ENCODE measurements at regions not wholly inside any gene's neighbourhood (a gene's known extent, or its start where the extent isn't known, plus 50 kb on each side); places are given as distances from the start of the nearest gene placed in this dataset.
"Not testable (repeated sequence)": the region's sequence is repeated elsewhere in the genome, so short reads cannot be mapped to it uniquely, and the experiment has no call there.

DNA sequence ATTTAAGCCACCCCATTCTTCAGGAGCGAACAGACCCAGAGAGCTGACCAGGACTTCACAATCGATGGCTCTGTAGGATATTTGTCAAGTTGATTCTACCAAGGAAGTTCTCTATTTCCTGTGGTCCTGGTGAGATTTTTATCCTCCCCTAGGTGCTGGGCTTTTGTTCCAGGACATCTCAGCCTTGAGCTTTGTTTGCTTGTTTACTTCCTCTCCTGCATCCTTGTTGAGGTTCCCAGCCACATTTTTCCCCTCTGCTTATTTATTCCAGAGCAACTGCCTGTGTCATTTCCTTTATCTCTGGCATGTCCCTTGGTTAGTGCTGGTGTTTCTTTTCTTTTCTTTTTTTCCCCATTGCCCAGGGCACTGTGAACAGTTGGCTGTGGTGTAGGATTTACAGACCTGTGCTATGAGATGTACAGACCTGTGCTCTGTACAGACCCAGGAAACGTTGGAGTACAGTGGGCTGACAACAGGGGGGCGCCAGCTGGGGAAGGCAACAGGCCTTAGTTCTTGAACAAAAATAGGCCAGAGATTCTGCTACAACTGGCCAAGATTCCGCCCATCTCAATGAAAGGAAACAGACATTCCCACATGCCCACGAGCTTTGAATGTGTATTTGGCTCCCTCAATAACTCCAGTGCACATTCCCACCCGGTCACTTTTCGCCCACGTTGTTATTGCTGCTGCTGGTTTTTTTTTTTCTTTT, 235.9 kb upstream of the DDI1 start:
- DNase-seq (ENCODE audit: low read depth), result no peak

- peak; percentile 14 for DNase-seq (ENCODE audit: low read depth)
These were observed 233.4 kb upstream of the DDI1 start for GRCh38 chr11:103803062-103803461.

DNA sequence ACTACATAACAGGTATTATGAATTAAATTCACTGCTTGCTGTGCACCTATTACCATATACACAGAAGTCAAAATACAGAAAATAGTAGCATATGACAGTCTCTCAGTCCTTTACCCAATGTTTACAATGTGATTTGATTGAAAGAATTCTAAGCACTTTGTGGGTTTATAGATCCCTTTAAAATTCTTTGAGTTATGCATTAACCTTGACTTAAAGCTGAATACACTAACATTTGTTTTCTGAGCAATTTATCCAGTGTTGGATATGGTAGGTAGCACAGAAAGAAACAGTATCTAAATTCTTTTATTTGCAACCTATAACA, 230.8 kb upstream of the DDI1 start:
- DNase-seq (ENCODE audit: low read depth), result no peak

DNA sequence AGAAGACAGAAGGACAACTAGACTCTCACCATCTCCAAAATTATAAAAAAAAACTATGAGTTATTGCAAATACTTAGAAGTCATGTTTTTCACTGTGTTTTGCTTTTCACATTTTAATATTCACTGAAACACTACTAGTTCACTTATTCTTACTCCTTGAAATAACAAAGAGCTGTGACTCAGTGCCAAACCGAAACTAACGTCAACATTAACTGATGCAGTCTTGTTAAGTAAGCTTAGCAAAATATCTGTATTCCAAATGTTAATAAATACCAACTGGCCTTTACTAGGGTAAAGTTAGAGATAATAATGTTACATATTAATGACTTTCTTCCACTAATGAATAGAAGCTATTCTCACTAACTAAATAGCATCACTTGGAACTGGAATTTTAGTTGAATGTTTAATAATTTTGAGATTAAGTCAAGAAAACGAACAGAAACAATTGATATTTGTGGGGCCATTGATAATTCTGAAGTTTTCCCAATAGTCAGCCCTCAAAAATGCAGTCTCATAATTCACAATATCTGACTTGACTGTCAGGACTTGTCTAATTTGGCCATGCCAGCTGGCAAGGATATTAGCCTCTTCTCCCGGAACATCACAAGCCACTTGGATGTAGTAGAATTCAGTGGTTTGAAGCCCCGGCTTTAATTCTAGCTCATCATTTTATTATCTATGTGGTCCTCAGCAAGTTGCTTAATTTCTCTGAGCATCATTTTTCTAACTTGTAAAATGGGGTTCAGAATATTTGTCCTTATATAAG, 230.1 kb upstream of the DDI1 start:
- DNase-seq (ENCODE audit: low read depth), result peak; percentile 37

- no peak for DNase-seq (ENCODE audit: low read depth)
These were observed 228.6 kb upstream of the DDI1 start for GRCh38 chr11:103807806-103808205.

- no peak for DNase-seq (ENCODE audit: low read depth)
These were observed 228.2 kb upstream of the DDI1 start for GRCh38 chr11:103808252-103808651.

DNA sequence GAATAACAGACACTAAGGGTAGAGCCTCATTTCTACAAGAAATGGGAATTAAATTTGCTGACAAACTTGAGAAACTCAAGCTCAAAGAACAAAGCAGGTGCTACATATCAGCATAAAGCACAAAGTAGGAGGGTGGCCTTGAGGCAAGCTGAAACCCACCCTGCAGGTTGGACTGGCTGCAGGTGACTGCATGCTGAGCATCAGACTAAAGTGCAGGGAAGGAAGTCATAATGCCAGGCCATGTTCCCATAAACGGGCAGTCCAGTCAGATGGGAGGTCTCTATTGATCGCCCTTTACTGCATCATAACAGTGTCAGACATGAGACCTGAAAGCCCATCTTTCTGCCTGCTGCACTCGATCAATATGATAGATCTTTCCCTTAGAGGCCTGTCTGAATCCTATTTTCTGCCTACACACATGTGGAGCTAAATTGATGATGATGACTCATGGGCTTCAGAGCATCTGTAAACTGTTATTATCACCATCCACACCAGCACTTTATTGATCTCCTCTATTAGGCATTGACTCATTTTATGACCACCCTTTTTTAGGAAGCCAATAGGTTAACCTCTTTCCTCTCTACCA, 224.5 kb upstream of the DDI1 start:
- DNase-seq (ENCODE audit: low read depth), result no peak

- DNase-seq (ENCODE audit: low read depth), result no peak
These were observed 223.8 kb upstream of the DDI1 start for GRCh38 chr11:103812680-103813079.

DNA sequence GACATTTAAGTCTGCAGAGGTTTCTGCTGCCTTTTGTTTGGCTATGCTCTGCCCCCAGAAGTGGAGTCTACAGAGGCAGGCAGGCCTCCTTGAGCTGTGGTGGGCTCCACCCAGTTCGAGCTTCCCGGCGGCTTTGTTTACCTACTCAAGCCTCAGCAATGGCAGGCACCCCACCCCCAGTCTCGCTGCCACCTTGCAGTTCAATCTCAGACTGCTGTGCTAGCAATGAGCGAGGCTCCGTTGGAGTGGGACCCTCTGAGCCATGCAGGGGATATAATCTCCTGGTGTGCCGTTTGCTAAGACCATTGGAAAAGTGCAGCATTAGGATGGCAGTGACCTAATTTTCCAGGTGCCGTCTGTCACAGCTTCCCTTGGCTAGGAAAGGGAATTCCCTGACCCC, 216.1 kb upstream of the DDI1 start:
- DNase-seq (ENCODE audit: low read depth), result not testable (repeated sequence)

GRCh38 chr11:103824116-103824515, 212.3 kb upstream of the DDI1 start:
- DNase-seq (ENCODE audit: low read depth), result no peak

GRCh38 chr11:103825469-103825868, 211.0 kb upstream of the DDI1 start:
- no peak for DNase-seq (ENCODE audit: low read depth)

DNA sequence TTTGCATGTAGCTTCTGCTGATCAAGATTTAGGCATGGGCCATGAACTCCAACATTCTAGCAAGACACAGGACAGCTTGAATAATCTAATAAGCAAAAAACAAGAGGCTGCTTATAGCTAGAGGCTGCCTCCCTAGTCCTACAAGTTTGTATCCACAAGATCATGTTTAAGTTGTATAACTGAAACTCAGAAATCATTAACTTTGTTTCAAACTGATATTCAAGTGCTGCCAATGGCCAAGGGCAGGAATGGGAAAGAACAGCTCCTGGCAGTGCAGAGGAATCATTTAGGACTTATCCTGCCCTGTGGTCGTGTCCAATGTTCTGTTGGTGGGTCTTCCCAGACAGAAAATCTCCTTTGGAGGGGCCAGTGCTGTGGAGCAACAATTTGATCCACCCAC, 209.6 kb upstream of the DDI1 start:
- DNase-seq (ENCODE audit: low read depth), result no peak

GRCh38 chr11:103829596-103829995, 206.8 kb upstream of the DDI1 start:
- no peak for DNase-seq (ENCODE audit: low read depth)

DNA sequence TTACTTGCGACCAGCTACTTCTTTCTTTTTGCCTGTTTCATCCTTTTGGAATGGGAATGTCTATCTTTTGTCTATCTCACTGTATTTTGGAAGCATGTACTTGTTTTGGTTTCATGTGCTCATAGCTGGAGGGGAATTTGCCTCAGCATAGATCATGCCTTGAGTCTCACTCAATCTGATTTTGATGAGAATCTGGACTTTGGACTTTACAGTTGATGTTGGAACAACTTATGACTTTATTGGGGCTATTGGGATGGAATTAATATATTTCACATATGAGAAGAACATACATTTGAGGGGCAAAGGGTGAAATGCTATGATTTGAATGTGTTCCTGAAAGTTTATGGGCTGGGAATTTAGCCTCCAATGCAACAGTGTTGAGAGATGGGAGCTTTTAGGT, 206.2 kb upstream of the DDI1 start:
- no peak for DNase-seq (ENCODE audit: low read depth)

- peak; percentile 4 for DNase-seq (ENCODE audit: low read depth)
These were observed 203.7 kb upstream of the DDI1 start for GRCh38 chr11:103832762-103833161.

- no peak for DNase-seq (ENCODE audit: low read depth)
These were observed 194.2 kb upstream of the DDI1 start for GRCh38 chr11:103842191-103842590.

DNA sequence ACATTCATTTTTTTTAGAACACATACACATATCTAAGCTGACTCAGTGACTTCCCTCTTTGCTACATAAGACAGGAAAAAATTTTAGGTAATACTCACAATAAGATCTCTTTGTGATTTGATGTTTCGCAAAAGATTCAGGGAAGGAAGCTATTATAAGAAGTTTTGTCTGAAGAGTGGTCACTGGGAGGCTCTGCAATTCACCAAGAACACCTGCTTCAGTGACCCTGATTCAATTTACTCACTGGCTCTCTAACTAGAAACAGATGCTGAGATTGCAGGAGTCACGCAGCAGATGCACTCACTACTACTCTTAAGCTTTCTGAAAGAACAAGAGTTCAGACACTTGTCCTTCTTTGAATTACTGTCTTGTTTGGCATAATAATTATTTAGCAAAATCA, 193.6 kb upstream of the DDI1 start:
- DNase-seq (ENCODE audit: low read depth), result no peak

DNA sequence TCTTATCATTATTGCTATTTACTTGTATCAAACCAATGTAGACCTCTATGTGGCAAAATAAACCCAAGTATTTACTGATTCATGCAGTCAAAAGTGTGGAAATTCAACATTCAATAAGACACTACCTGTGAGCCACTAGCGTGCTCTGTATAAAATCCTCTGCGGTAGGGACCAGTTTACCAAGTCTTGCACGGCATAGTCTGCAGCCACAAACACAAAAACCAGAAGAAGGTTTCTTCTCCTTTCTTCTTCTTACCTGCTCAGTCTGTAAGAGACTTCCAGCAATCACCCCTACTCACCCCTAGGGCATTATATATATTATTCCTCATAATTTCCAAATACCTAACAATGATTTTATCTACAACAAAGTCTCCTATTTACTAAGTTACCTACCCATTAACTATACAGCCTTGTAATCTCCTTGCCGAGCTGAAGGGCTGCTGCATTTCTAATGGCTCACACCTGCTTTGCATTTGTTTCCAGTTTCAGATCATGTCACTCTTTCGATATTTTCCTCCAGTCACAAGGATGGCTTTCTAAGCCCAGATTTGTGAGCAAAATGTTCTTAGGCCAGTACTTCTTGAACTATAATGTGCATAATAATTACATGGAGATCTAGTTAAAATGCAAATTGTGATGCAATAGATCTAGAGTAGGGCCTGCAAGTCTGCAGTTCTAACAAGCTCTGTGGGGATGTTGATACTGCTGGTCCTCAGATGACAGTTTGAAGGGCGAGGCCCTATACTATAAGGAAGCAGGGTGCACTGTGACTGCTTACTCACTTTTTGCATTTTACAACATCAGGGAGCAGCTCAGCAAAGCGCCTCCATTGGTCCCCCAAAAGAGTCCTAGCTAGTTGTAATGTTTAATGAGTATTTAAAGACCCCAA, 191.9 kb upstream of the DDI1 start:
- no peak for DNase-seq (ENCODE audit: low read depth)

DNA sequence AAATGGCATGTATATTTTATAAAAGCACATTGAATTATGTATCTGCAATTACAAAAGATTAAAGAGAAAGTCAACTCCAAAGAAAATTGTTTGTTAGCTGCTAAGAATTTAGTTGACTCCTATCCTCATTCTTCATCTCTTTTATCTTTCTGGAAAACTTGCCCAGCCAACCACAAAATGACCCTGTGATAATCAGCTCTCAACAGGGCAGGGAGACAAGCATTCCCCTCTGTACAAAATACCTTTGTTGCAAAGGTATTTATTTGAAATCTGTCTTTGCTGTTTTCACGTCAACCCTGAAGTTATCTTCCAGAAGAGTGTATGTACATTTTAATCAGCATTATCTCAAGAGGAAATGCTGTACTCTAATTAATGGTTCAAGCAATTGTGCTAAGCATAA, 191.1 kb upstream of the DDI1 start:
- DNase-seq (ENCODE audit: low read depth), result no peak

DNA sequence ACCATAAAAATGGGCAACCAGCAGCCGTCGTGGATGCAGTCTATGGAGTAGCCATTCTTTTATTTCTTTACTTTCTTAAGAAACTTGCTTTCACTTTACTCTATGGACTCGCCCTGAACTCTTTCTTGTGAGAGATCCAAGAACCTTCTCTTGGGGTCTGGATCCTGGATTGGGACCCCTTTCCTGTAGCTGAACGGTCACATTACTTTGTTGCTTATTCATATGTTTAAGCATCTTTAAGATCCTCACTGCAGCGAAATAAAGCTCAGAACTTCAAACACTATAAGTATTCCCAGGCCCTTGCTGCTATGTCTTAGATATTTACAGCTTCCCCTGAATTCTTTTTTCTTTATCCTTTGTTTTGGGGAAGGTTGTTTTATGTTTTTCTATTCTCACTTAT, 187.8 kb upstream of the DDI1 start:
- DNase-seq (ENCODE audit: low read depth), result no peak

DNA sequence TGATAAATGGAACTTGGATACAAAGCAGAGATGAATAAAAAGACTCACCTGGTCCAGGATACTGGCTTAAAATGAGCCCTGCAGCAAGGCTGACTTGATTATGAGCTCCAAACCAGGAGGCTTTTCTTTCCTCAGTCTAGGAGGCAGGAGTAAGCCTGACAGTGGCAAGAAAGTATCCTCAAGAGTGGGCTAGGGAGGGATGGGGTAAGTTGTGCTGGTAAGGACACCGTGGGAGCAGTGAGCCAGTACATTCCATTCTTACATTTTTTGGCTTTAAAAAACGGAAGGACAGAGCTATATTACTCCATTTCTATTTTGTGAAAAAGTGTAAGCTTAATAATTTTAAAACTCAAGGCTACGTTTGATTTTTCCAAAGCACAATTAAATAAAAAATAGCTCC, 187.1 kb upstream of the DDI1 start:
- DNase-seq (ENCODE audit: low read depth), result no peak

Data from HT1080 (cell line).